Body of pancreas (tissue), 4 donors: ENCODE measurements at regions not wholly inside any gene's neighbourhood (a gene's known extent, or its start where the extent isn't known, plus 50 kb on each side); places are given as distances from the start of the nearest gene placed in this dataset.

Source experiments
- ATAC-seq: fragments of 150-250 bp; one replicate; pipeline ENCODE4 v1.9.1; 2016
- DNase-seq, 4 donors: peaks; one replicate each; pipeline ENCODE4 v3.0.0-alpha.2; 2019
- H3K27ac ChIP-seq, 4 donors: fragments of 200-600 bp; sonication (generic); 1 replicate in 3 of 4; 2 replicates in 1 of 4; pipeline versions ENCODE4 v1.5.1 to v1.6.1; 2016 to 2019; ENCODE audit warnings: mild to moderate bottlenecking in 1 of 4, mixed read lengths in 1 of 4, moderate library complexity in 1 of 4
- H3K27me3 ChIP-seq, 2 donors: fragments of 200-600 bp; sonication (generic); one replicate each; pipeline ENCODE4 v1.6.0; 2016; ENCODE audit warnings: mild to moderate bottlenecking in 1 of 2
- H3K36me3 ChIP-seq, 2 donors: fragments of 200-600 bp; sonication (generic); replicated peaks in 1 of 2; 2 replicates each; pipeline ENCODE4 v1.5.1; 2016; ENCODE audit warnings: low read depth in 2 of 2; ENCODE audit not compliant: insufficient read depth in 1 of 2
- H3K4me1 ChIP-seq: fragments of 200-600 bp; sonication (generic); one replicate; pipeline ENCODE4 v1.6.0; 2016
- H3K4me3 ChIP-seq, 2 donors: fragments of 200-600 bp; sonication (generic); 1 replicate in 1 of 2; 2 replicates in 1 of 2; pipeline ENCODE4 v1.5.1; 2016 to 2019
- H3K9me3 ChIP-seq, 3 donors: fragments of 200-600 bp; sonication (generic); 1 replicate in 2 of 3; 2 replicates in 1 of 3; pipeline ENCODE4 v1.5.1; 2016
- CTCF ChIP-seq, 7 experiments: fragments of 450-650 bp in 4 of 7; fragments of 200-600 bp in 3 of 7; sonication (generic) in 3 of 7; IDR thresholded peaks; one replicate each; pipeline ENCODE4 v1.5.1; 2016 to 2019; ENCODE audit warnings: antibody characterized with exemption in 7 of 7
- POLR2A ChIP-seq, 3 donors: fragments of 450-650 bp; IDR thresholded peaks; one replicate each; pipeline ENCODE4 v1.6.1; 2016; ENCODE audit warnings: antibody characterized with exemption in 3 of 3, mild to moderate bottlenecking in 2 of 3
- WGBS, 2 donors: methylation state at CpG; one replicate each; pipeline ENCODE4 v1.1.5; 2017; 5-methylcytosine and 5-hydroxymethylcytosine counted together
- intact Hi-C: fragments of 100-400 bp; cut with DNase I; formaldehyde crosslinking; loops from one replicate; pipeline ENCODE4 v1.15.1; 2023

GRCh38 chr5:3925935-3926334, 330.3 kb downstream of the IRX1 start:
- no peak for TF ChIP-seq CTCF (IDR thresholded peaks at IDR 0.05)
- TF ChIP-seq POLR2A (IDR thresholded peaks at IDR 0.05) = no peak
- no peak overlapping the region for H3K27ac ChIP-seq
- no peak for DNase-seq
- peaks cover 0 to 3% of the 10 kb centered on the region in 2 donors for H3K27me3 ChIP-seq
- H3K4me1 ChIP-seq = no peaks in the 10 kb centered on the region
- ATAC-seq = no peak
- intact Hi-C loops = no loop called here
- H3K36me3 ChIP-seq = no peaks in the 10 kb centered on the region
- H3K9me3 ChIP-seq = no peaks in the 10 kb centered on the region
- H3K4me3 ChIP-seq = no peak overlapping the region
- WGBS, 2 donors = 36 to 39% methylated on average over 8 of the region's 8 CpGs

- ATAC-seq (no peak), DNase-seq (no peak)
- Histone ChIP-seq H3K27me3 (peaks cover 0 to 2% of the 10 kb centered on the region in 2 donors), H3K9me3 (no peaks in the 10 kb centered on the region), H3K36me3 (no peaks in the 10 kb centered on the region), H3K4me3 (no peak overlapping the region), H3K4me1 (no peaks in the 10 kb centered on the region), H3K27ac (no peak overlapping the region)
- WGBS, 2 donors = 69 to 78% methylated on average over 5 to 6 of the region's 6 CpGs
- no peak for TF ChIP-seq POLR2A (IDR thresholded peaks at IDR 0.05)
- no peak for TF ChIP-seq CTCF (IDR thresholded peaks at IDR 0.05)
- intact Hi-C loops = no loop called here
These were observed 334.2 kb downstream of the IRX1 start for GRCh38 chr5:3929799-3930198.

- no peak for ATAC-seq
These were observed 336.3 kb downstream of the IRX1 start for GRCh38 chr5:3931976-3932375.

GRCh38 chr5:3933536-3933935, 337.9 kb downstream of the IRX1 start:
- DNase-seq (no peak), ATAC-seq (no peak)
- no peaks in the 10 kb centered on the region for H3K27me3 ChIP-seq
- H3K4me3 ChIP-seq = no peak overlapping the region
- H3K9me3 ChIP-seq = no peaks in the 10 kb centered on the region
- WGBS, 2 donors = 65 to 71% methylated on average over 4 of the region's 4 CpGs
- TF ChIP-seq CTCF (IDR thresholded peaks at IDR 0.05) (no peak), POLR2A (IDR thresholded peaks at IDR 0.05) (no peak)
- H3K36me3 ChIP-seq = no peaks in the 10 kb centered on the region
- intact Hi-C loops = no loop called here
- H3K4me1 ChIP-seq = no peaks in the 10 kb centered on the region
- H3K27ac ChIP-seq = no peak overlapping the region

More at GRCh38 chr5:3931976-3932375, 336.3 kb downstream of the IRX1 start:
- DNase-seq = no peak
- no peaks in the 10 kb centered on the region for H3K36me3 ChIP-seq
- no peaks in the 10 kb centered on the region for H3K27me3 ChIP-seq
- 75 to 77% methylated on average over 17 of the region's 17 CpGs for WGBS, 2 donors
- no peak overlapping the region for H3K4me3 ChIP-seq
- no peak for TF ChIP-seq POLR2A (IDR thresholded peaks at IDR 0.05)
- no peak for TF ChIP-seq CTCF (IDR thresholded peaks at IDR 0.05)
- intact Hi-C loops = no loop called here
- H3K4me1 ChIP-seq = no peaks in the 10 kb centered on the region
- H3K9me3 ChIP-seq = no peaks in the 10 kb centered on the region
- no peak overlapping the region for H3K27ac ChIP-seq

- 45 to 54% methylated on average over 2 of the region's 2 CpGs for WGBS, 2 donors
- Histone ChIP-seq H3K9me3 (no peaks in the 10 kb centered on the region), H3K4me3 (no peak overlapping the region), H3K4me1 (no peaks in the 10 kb centered on the region), H3K36me3 (no peaks in the 10 kb centered on the region), H3K27ac (no peak overlapping the region), H3K27me3 (no peaks in the 10 kb centered on the region)
- TF ChIP-seq CTCF (IDR thresholded peaks at IDR 0.05) (no peak), POLR2A (IDR thresholded peaks at IDR 0.05) (no peak)
- intact Hi-C loops = no loop called here
- DNase-seq (no peak), ATAC-seq (no peak)
These were observed 338.3 kb downstream of the IRX1 start for GRCh38 chr5:3933966-3934365.
